ENCODE measurements at regions not wholly inside any gene's neighbourhood (a gene's known extent, or its start where the extent isn't known, plus 50 kb on each side); places are given as distances from the start of the nearest gene placed in this dataset.

DNA sequence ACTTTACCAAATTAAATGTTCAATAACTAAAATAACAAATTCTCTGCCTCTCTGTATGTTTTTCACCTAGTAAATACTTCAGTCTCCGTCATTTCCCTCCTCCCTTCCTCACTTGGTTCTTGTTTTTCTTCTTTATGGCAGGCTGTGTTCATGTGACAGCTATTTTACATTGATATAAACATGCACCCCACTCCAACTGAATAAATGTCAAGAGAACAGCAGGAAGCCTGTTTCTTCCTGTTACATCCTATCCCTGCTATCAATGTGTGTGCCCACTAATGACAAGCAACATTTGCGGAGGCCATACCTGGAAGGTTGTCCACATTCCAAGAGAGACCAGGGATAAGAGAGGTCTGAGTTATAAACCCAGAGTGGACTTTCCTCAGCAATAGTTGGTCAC is 145.2 kb upstream of the MAST4 start:
- no peaks in the 10 kb centered on the region for H3K27me3 ChIP-seq
- H3K4me1 ChIP-seq = peaks cover 0 to 14% (median 0%) of the 10 kb centered on the region in 4 donors
- no peak for TF ChIP-seq CTCF (IDR thresholded peaks at IDR 0.05)
- H3K27ac ChIP-seq = no peak overlapping the region
- peaks cover 0 to 6% (median 4%) of the 10 kb centered on the region in 3 donors for H3K9me3 ChIP-seq
- no peak for DNase-seq
- intact Hi-C loops (cut with DNase I; ENCODE audit: low total_unique reads) = no loop called here
- no peaks in the 10 kb centered on the region for H3K36me3 ChIP-seq
- no peak overlapping the region for H3K4me3 ChIP-seq

DNA sequence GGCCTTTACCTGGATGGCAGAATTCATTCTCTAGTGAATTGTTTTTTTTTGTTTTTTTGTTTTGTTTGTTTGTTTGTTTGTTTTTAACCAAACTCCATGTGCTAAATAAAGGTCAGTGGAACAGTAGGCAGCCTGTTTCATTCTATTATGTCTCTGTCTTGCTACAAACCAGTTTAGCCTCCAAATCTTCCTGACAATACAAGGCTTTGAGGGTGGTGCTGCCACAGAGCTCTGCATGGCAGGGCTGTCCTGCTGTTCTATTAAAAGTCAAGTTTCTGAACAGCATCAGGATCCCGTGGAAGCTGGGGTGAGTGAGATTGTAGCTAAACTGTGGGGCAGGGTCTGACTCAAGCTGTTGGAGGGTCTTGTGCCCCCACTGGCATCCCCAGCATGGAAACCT is 144.1 kb upstream of the MAST4 start:
- H3K36me3 ChIP-seq = no peaks in the 10 kb centered on the region
- no peak overlapping the region for H3K27ac ChIP-seq
- no peak for DNase-seq
- H3K27me3 ChIP-seq = no peaks in the 10 kb centered on the region
- H3K4me3 ChIP-seq = no peak overlapping the region
- peaks cover 0 to 6% (median 4%) of the 10 kb centered on the region in 3 donors for H3K9me3 ChIP-seq
- intact Hi-C loops (cut with DNase I; ENCODE audit: low total_unique reads) = no loop called here
- no peak for TF ChIP-seq CTCF (IDR thresholded peaks at IDR 0.05)
- peaks cover 0 to 20% (median 0%) of the 10 kb centered on the region in 4 donors for H3K4me1 ChIP-seq

DNA sequence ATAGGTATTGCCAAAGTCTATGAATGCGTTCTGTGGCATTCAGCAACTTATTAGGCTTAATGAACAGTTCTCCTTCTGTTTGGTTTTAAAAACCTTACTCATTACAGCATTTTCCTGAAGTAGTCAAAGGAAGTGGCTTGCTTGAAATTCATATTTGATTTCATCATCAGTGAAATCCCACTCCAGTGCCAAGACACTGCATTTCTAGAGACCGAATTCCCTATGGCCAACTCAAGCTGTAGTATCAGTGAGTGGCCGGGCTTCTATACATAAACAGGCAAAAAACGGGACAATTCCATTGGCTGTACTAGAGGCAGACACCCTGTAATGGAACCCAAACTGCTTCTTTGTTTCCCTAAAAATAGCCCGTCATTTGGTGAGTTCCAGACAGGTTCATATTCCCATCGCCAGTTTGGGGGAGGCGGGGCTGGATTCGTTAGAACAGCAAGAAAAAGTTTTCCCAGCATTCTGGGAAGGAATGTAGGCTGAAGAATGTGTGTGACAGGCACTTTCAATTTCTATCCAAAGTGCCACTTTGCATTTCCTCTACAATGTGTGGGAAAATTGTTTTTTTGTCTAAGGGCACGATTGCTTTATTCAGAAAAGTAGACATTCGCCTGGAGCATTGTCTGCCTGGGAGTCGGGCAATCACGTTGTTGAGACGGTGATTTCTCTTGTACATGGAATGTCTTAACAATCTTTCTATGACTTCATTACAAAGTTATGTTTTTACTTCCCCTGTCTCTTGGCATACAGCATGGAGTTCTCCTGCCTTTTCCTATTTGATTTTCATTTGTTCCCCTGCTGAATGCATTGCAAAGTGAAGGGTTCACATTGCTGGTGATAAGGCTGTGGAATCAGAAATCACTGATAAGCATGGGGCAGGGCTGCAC is 141.8 kb upstream of the MAST4 start:
- H3K27me3 ChIP-seq = no peaks in the 10 kb centered on the region
- intact Hi-C loops (cut with DNase I; ENCODE audit: low total_unique reads) = no loop called here
- DNase-seq = no peak

DNA sequence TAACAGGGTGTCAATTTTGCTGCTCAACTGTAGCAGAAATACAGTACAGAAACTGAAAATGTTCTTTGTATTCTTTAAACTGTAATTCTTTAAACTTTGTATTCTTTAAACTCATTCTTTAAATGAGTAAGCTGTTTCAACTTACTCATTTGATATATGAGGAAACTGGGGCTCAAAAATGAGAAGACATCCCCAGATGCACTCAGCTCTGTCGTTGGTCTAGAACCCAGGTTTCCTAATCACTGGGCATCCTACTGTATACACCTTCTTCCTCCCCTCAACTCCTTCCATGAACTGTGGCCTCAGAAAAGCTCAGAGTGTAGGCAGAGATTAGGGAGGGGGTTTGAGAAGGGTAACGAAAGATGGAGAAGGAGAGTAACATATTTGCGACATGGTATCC is 136.5 kb upstream of the MAST4 start:
- no peaks in the 10 kb centered on the region for H3K36me3 ChIP-seq
- DNase-seq = no peak
- no peaks in the 10 kb centered on the region for H3K27me3 ChIP-seq
- TF ChIP-seq CTCF (IDR thresholded peaks at IDR 0.05) = no peak
- no peak overlapping the region for H3K4me3 ChIP-seq
- peaks cover 0 to 14% (median 0%) of the 10 kb centered on the region in 4 donors for H3K4me1 ChIP-seq
- no peaks in the 10 kb centered on the region for H3K9me3 ChIP-seq
- no peak overlapping the region for H3K27ac ChIP-seq
- intact Hi-C loops (cut with DNase I; ENCODE audit: low total_unique reads) = no loop called here

More for the DNA sequence above, 141.8 kb upstream of the MAST4 start:
- H3K36me3 ChIP-seq = no peaks in the 10 kb centered on the region
- H3K9me3 ChIP-seq = no peaks in the 10 kb centered on the region
- TF ChIP-seq CTCF (IDR thresholded peaks at IDR 0.05) = no peak
- peak overlapping the region; percentile 39 to 40 for H3K4me3 ChIP-seq
- peak overlapping the region in 1 of 2 donors; percentile 43 for H3K27ac ChIP-seq
- H3K4me1 ChIP-seq = peaks cover 0 to 22% (median 0%) of the 10 kb centered on the region in 4 donors

DNA sequence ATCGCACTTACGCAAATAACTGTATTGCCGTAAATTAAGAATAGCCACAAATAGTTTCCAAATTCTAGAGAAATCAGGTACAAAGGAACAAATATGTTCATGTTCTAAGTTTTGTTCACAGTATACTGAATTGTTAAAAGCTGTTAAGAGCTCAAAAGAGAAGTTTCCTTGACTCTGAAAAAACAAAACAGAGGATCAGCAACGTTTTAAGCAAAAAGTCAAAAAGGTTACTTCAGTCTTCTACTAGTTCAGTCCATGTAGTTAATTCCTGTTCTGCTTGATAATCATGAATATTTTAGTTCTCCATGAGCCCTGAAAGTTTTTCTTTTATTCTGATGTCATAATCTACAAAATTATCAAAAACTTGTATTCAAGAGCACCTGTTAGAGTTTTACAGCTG is 128.6 kb upstream of the MAST4 start:
- intact Hi-C loops (cut with DNase I; ENCODE audit: low total_unique reads) = no loop called here
- no peaks in the 10 kb centered on the region for H3K36me3 ChIP-seq
- no peaks in the 10 kb centered on the region for H3K4me1 ChIP-seq
- no peak for TF ChIP-seq CTCF (IDR thresholded peaks at IDR 0.05)
- H3K9me3 ChIP-seq = no peaks in the 10 kb centered on the region
- DNase-seq = no peak
- H3K4me3 ChIP-seq = no peak overlapping the region
- no peaks in the 10 kb centered on the region for H3K27me3 ChIP-seq
- H3K27ac ChIP-seq = no peak overlapping the region
